ENCODE measurements at regions not wholly inside any gene's neighbourhood (a gene's known extent, or its start where the extent isn't known, plus 50 kb on each side); places are given as distances from the start of the nearest gene placed in this dataset.

DNA sequence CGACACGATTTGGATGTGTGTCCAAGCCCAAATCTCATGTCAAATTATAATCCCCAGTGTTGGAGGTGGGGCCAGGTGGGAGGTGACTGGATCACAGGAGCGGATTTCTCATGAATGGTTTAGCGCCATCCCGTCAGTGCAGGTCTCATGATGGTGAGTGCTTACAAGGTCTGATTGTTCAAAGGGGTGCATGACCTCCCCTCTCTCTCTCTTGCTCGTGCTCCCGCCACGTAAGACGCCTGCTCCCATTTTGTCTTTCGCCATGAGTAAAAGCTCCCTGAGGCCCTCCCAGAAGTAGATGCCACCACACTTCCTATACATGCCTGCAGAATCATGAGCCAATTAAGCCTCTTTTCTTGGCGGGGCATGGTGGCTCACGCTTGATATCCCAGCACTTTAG lies 71.5 kb upstream of the NANOS1 start:
- TF ChIP-seq REPIN1 (tag by site-specific recombination; IDR thresholded peaks at IDR 0.05; ENCODE audit: low read depth), result no peak
- TF ChIP-seq CTCF (tag by site-specific recombination; IDR thresholded peaks at IDR 0.05), result no peak
- no peak for TF ChIP-seq ZNF501 (tag by site-specific recombination; IDR thresholded peaks at IDR 0.05)
- no peak for TF ChIP-seq YY1 (tag by site-specific recombination; IDR thresholded peaks at IDR 0.05)
- TF ChIP-seq, protein P1, sequence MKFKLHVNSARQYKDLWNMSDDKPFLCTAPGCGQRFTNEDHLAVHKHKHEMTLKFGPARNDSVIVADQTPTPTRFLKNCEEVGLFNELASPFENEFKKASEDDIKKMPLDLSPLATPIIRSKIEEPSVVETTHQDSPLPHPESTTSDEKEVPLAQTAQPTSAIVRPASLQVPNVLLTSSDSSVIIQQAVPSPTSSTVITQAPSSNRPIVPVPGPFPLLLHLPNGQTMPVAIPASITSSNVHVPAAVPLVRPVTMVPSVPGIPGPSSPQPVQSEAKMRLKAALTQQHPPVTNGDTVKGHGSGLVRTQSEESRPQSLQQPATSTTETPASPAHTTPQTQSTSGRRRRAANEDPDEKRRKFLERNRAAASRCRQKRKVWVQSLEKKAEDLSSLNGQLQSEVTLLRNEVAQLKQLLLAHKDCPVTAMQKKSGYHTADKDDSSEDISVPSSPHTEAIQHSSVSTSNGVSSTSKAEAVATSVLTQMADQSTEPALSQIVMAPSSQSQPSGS (tag by site-specific recombination; IDR thresholded peaks at IDR 0.05; ENCODE audit: low read depth), result no peak
- TF ChIP-seq ZNF585B (tag by site-specific recombination; IDR thresholded peaks at IDR 0.05), result no peak
- no peak for TF ChIP-seq ZNF16 (tag by site-specific recombination; IDR thresholded peaks at IDR 0.05; ENCODE audit: low read depth)
- no peak for TF ChIP-seq REST (tag by site-specific recombination; IDR thresholded peaks at IDR 0.05)
- no peak for TF ChIP-seq ZEB2 (tag by site-specific recombination; IDR thresholded peaks at IDR 0.05)
